VCaP (cell line): ENCODE measurements at regions not wholly inside any gene's neighbourhood (a gene's known extent, or its start where the extent isn't known, plus 50 kb on each side); places are given as distances from the start of the nearest gene placed in this dataset.

Source experiments
- H3K27ac ChIP-seq: fragments of 450-650 bp; 2 replicates; pipeline ENCODE4 v1.5.1; 2017
- TF ChIP-seq, protein P1 (sequence below): fragments of 450-650 bp; conservative IDR thresholded peaks from 2 replicates; pipeline ENCODE4 v1.5.1; 2017; ENCODE audit warnings: mild to moderate bottlenecking, moderate library complexity

DNA sequence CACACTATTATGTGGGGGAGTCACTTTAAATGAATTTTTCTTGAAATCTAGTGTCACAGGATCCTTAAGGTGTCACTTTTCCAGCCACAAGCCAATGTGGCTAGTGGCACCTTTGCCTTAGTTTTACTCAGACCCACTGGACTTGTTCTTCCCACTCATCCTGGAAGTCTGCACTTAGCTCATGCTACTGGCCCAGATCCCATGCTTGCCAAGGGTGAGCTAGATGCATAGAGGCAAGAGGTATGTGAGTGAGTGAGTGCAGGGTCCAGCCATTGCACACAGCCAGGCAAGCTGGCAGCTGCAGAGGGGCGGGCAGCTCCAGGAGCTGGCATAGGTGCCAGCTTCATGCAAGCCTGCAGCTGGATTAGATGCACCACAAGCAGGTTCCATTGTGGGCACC lies 81.0 kb downstream of the CGGBP1 start:
- TF ChIP-seq, protein P1, sequence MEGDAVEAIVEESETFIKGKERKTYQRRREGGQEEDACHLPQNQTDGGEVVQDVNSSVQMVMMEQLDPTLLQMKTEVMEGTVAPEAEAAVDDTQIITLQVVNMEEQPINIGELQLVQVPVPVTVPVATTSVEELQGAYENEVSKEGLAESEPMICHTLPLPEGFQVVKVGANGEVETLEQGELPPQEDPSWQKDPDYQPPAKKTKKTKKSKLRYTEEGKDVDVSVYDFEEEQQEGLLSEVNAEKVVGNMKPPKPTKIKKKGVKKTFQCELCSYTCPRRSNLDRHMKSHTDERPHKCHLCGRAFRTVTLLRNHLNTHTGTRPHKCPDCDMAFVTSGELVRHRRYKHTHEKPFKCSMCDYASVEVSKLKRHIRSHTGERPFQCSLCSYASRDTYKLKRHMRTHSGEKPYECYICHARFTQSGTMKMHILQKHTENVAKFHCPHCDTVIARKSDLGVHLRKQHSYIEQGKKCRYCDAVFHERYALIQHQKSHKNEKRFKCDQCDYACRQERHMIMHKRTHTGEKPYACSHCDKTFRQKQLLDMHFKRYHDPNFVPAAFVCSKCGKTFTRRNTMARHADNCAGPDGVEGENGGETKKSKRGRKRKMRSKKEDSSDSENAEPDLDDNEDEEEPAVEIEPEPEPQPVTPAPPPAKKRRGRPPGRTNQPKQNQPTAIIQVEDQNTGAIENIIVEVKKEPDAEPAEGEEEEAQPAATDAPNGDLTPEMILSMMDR = no peak
- H3K27ac ChIP-seq = no peak overlapping the region

DNA sequence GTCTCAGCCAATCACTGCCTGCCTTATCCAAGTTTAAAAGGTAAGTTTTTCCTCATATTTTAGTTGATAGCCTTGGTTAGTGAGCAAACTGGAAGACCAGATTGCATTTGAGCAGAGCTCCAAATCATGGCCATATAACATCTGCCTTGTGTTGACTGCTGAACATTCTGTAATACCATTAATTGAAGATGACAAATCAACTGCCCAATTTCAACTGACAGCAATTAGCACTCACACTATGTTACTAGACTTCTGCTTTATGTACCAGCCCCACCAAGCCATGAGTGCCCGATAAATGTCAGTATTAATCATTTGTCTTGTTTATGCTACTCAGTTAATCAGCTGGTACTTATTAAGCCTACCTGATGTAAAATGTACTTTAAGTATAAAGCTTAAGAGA lies 83.1 kb downstream of the CGGBP1 start:
- TF ChIP-seq, protein P1 = no peak
- H3K27ac ChIP-seq = no peak overlapping the region

DNA sequence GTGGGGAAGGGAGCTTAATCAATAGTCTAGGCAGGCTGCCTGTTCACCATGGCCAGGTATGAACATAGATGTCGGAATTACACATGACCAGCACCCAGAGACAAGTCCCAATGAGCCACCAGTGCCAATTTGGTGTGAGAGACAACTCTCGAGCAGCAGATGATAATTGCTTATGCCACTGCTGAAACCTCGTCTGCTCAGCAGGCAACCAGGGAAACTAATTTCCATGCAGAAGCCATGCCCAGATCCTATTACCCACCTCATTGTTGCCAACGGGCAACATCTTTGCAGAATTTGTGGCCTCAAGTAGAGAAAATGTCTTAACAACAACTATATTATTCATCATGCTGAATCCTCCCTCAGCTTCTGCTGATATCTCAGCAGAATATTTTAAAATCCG lies 84.9 kb downstream of the CGGBP1 start:
- no peak overlapping the region for H3K27ac ChIP-seq
- TF ChIP-seq, protein P1 = no peak

DNA sequence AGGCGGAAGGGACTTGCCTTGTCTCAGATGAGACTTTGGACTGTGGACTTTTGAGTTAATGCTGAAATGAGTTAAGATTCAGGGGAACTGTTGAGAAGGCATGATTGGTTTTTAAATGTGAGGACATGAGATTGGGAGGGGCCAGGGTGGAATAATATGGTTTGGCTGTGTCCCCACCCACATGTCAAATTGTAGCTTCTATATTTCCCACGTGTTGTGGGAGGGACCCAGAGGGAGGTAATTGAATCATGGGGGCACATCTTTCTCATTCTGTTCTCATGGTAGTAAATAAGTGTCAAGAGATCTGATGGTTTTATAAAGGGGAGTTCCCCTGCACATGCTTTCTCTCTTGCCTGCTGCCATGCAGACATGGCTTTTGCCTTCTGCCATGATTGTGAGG lies 89.2 kb downstream of the CGGBP1 start:
- TF ChIP-seq, protein P1 = no peak
- no peak overlapping the region for H3K27ac ChIP-seq

DNA sequence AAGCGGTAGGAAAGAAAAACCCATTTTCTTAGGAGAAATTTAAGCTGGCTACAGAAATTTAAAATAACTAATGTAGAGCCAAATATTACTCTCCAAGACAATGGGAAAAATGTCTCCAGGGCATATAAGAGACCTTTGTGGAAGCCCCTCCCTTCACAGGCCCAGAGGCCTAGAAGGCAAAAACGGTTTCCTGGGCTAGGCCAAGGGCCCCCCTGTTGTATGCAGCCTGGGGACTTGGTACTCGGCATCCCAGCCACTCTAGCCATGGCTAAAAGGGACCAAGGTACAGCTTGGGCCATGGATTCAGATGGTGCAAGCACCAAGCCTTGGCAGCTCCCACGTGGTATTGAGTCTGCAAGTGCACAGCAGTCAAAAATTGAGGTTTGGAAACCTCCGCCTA lies 90.1 kb downstream of the CGGBP1 start:
- H3K27ac ChIP-seq = no peak overlapping the region

DNA sequence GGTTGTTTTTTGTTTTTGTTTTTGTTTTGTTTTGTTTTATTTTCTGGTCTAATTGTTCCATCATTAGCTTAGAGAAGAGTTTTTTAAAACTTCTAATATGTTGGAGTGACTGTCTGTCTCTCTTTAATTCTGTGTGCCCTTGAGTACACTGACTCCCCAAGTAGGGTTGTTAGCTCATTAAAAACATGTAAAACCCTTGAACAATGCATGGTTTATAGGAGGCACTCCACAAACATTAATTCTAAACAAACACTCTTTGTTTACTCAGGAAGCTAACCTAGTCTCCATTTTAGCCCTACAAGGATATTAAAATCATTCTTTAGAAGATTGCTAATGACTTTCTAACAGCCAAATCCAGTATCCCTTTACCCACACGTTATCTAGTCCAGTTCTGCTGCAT lies 100.5 kb downstream of the CGGBP1 start:
- TF ChIP-seq, protein P1 = no peak

More for the DNA sequence above, 90.1 kb downstream of the CGGBP1 start:
- TF ChIP-seq, protein P1 = no peak

DNA sequence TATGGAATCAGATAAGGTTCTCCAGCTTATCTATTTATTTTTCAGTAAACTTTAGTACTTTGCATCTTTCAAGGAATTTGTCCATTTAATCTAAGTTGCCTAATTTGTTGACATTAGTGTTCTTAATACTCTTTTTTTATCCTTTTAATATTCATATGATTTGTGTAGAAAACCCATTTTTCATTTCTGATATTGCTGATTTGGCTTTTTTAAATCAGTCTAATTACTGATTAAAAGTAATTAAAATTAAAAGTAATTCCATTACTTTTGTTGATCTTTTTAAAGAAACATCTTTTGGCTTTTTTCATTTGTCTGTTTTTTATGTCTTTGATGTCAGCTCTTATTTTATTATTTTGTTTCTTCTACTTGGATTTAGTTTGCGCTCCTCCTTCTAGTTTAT lies 101.2 kb downstream of the CGGBP1 start:
- no peak overlapping the region for H3K27ac ChIP-seq
- TF ChIP-seq, protein P1 = no peak

More for the DNA sequence above, 100.5 kb downstream of the CGGBP1 start:
- peak overlapping the region; percentile 32; the same call in 1 of the 2 replicates for H3K27ac ChIP-seq

DNA sequence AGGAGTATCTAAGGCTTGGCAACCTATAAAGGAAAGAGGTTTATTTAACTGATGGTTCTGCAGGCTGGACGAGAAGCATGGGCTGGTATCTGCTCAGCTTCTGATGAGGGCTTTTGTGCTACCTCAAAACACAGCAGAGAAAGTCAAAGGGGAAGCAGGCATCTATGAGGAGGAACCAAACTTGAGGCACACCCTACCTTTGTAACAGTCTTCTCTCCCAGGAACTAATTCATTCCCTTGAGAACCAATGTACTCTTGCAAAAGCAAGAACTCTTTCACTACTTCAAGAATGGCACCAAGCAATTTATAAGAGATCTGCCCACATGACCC lies 109.0 kb downstream of the CGGBP1 start:
- H3K27ac ChIP-seq = no peak overlapping the region
- TF ChIP-seq, protein P1 = no peak
